ENCODE measurements at regions not wholly inside any gene's neighbourhood (a gene's known extent, or its start where the extent isn't known, plus 50 kb on each side); places are given as distances from the start of the nearest gene placed in this dataset.

GRCh38 chr2:134773335-134773734, 54.5 kb upstream of the TMEM163 start:
- no peak overlapping the region for H3K9ac ChIP-seq (ENCODE audit: low read length in 3 of 3)
- intact Hi-C loops (cut with DNase I) = no loop called here
- H3K27me3 ChIP-seq (ENCODE audit: control insufficient read depth, insufficient read depth, low read length) = no peaks in the 10 kb centered on the region
- H3K9me3 ChIP-seq (ENCODE audit: control insufficient read depth in 2 of 3, insufficient read depth in 1 of 3, low read length in 3 of 3) = no peaks in the 10 kb centered on the region
- FAIRE-seq = no peak
- no peaks in the 10 kb centered on the region for H3K36me3 ChIP-seq (ENCODE audit: control insufficient read depth in 2 of 3, insufficient read depth in 3 of 3, low read length in 3 of 3)
- no peak for TF ChIP-seq CTCF (IDR thresholded peaks at IDR 0.05; ENCODE audit: borderline replicate concordance, extremely low read depth, insufficient read depth)
- no peak overlapping the region for H3K27ac ChIP-seq (ENCODE audit: low read depth in 2 of 2, low read length in 2 of 2)
- no peak overlapping the region for H3K4me3 ChIP-seq (ENCODE audit: low read length in 3 of 3)
- peak in 2 of 5 donors; percentile 15 to 51 for DNase-seq
- H3K4me1 ChIP-seq (ENCODE audit: control insufficient read depth in 2 of 3, insufficient read depth in 2 of 3, low read depth in 1 of 3, low read length in 3 of 3) = no peaks in the 10 kb centered on the region

GRCh38 chr2:134773759-134774742, 55.3 kb upstream of the TMEM163 start:
- FAIRE-seq (no peak), DNase-seq (no peak)
- no peaks in the 10 kb centered on the region for H3K27me3 ChIP-seq (ENCODE audit: control insufficient read depth, insufficient read depth, low read length)
- H3K27ac ChIP-seq (ENCODE audit: low read depth in 2 of 2, low read length in 2 of 2) = no peak overlapping the region
- H3K9me3 ChIP-seq (ENCODE audit: control insufficient read depth in 2 of 3, insufficient read depth in 1 of 3, low read length in 3 of 3) = no peaks in the 10 kb centered on the region
- no peak overlapping the region for H3K4me3 ChIP-seq (ENCODE audit: low read length in 3 of 3)
- no peak overlapping the region for H3K9ac ChIP-seq (ENCODE audit: low read length in 3 of 3)
- no peaks in the 10 kb centered on the region for H3K4me1 ChIP-seq (ENCODE audit: control insufficient read depth in 2 of 3, insufficient read depth in 2 of 3, low read depth in 1 of 3, low read length in 3 of 3)
- H3K36me3 ChIP-seq (ENCODE audit: control insufficient read depth in 2 of 3, insufficient read depth in 3 of 3, low read length in 3 of 3) = no peaks in the 10 kb centered on the region
- intact Hi-C loops (cut with DNase I) = no loop called here
- TF ChIP-seq CTCF (IDR thresholded peaks at IDR 0.05; ENCODE audit: borderline replicate concordance, extremely low read depth, insufficient read depth) = no peak

- intact Hi-C loops (cut with DNase I) = no loop called here
- no peak overlapping the region for H3K4me3 ChIP-seq (ENCODE audit: low read length in 3 of 3)
- FAIRE-seq = no peak
- H3K27ac ChIP-seq (ENCODE audit: low read depth in 2 of 2, low read length in 2 of 2) = no peak overlapping the region
- no peak overlapping the region for H3K9ac ChIP-seq (ENCODE audit: low read length in 3 of 3)
- H3K4me1 ChIP-seq (ENCODE audit: control insufficient read depth in 2 of 3, insufficient read depth in 2 of 3, low read depth in 1 of 3, low read length in 3 of 3) = no peaks in the 10 kb centered on the region
- no peak for DNase-seq
- H3K36me3 ChIP-seq (ENCODE audit: control insufficient read depth in 2 of 3, insufficient read depth in 3 of 3, low read length in 3 of 3) = no peaks in the 10 kb centered on the region
- TF ChIP-seq CTCF (IDR thresholded peaks at IDR 0.05; ENCODE audit: borderline replicate concordance, extremely low read depth, insufficient read depth) = no peak
- no peaks in the 10 kb centered on the region for H3K9me3 ChIP-seq (ENCODE audit: control insufficient read depth in 2 of 3, insufficient read depth in 1 of 3, low read length in 3 of 3)
- H3K27me3 ChIP-seq (ENCODE audit: control insufficient read depth, insufficient read depth, low read length) = no peaks in the 10 kb centered on the region
These were observed 56.2 kb upstream of the TMEM163 start for GRCh38 chr2:134774786-134775641.

Data from kidney (tissue), 13 donors.